Panc1 (cell line): ENCODE measurements at regions not wholly inside any gene's neighbourhood (a gene's known extent, or its start where the extent isn't known, plus 50 kb on each side); places are given as distances from the start of the nearest gene placed in this dataset.
"Not testable (repeated sequence)": the region's sequence is repeated elsewhere in the genome, so short reads cannot be mapped to it uniquely, and the experiment has no call there.

Source experiments
- ATAC-seq: fragments of 200-7000 bp; cut with Tn5 transposase; 2 replicates; pipeline ENCODE4 v1.9.1; 2020; ENCODE audit warnings: mild to moderate bottlenecking, moderate library complexity
- BruUV-seq: library from RNA; stranded (reverse); fragments of 400-500 nt; replicated peaks from 2 replicates; lab custom pipeline; 2021; lab: Mats Ljungman, UMichigan
- CTCF ChIA-PET: fragments of 300-600 bp; sonication (Branson Sonifier 250); formaldehyde crosslinking; loops from one replicate; lab custom pipeline; 2022; ENCODE audit warnings: antibody characterized with exemption; lab: Charles Lee
- POLR2A ChIA-PET: fragments of 300-600 bp; sonication (Branson Sonifier 250); formaldehyde crosslinking; loops from one replicate; lab custom pipeline; 2022; ENCODE audit warnings: antibody characterized with exemption; lab: Charles Lee
- DNase-seq: peaks from one replicate; pipeline ENCODE4 v3.0.0-alpha.2; 2010; ENCODE audit warnings: low read depth, low spot score
- H3K27ac ChIP-seq: 2 replicates; pipeline ENCODE4 v1.5.1; 2011; ENCODE audit warnings: mild to moderate bottlenecking, low read length, inconsistent platforms
- H3K27me3 ChIP-seq: fragments of 200-500 bp; sonication (Bioruptor generic); 2 replicates; pipeline ENCODE4 v1.6.0; 2014; ENCODE audit warnings: low read length, inconsistent platforms; ENCODE audit not compliant: control insufficient read depth, insufficient read depth
- H3K36me3 ChIP-seq: fragments of 200-500 bp; sonication (Bioruptor generic); 2 replicates; pipeline ENCODE4 v1.5.1; 2014; ENCODE audit warnings: inconsistent platforms, mild to moderate bottlenecking, low read length, moderate library complexity; ENCODE audit not compliant: control insufficient read depth, insufficient read depth
- H3K4me1 ChIP-seq: 2 replicates; pipeline ENCODE4 v1.5.1; 2011; ENCODE audit warnings: inconsistent platforms, mild to moderate bottlenecking, low read length, moderate library complexity; ENCODE audit not compliant: control insufficient read depth, insufficient read depth
- H3K4me3 ChIP-seq, 2 experiments: 2 replicates each; pipeline ENCODE4 v1.5.1; 2011 to 2012; ENCODE audit warnings: low read depth in 2 of 2, low read length in 2 of 2, mild to moderate bottlenecking in 2 of 2, inconsistent platforms in 1 of 2, moderate library complexity in 1 of 2
- H3K9me3 ChIP-seq: fragments of 200-500 bp; sonication (Bioruptor generic); 2 replicates; pipeline ENCODE4 v1.5.1; 2014; ENCODE audit warnings: low read depth, mild to moderate bottlenecking, inconsistent platforms, low read length, moderate library complexity; ENCODE audit not compliant: control insufficient read depth, insufficient read depth
- CTCF ChIP-seq: fragments of 450-650 bp; IDR thresholded peaks from 2 replicates; pipeline ENCODE4 v1.5.1; 2017; ENCODE audit warnings: mild to moderate bottlenecking
- POLR2AphosphoS5 ChIP-seq: IDR thresholded peaks from 2 replicates; pipeline ENCODE4 v1.6.1; 2012; ENCODE audit warnings: mild to moderate bottlenecking, low read depth, low read length, moderate library complexity
- REST ChIP-seq, 2 experiments: IDR thresholded peaks; 2 replicates each; pipeline ENCODE4 v1.6.1; 2011 to 2012; ENCODE audit warnings: low read depth in 2 of 2, control low read depth in 1 of 2, low read length in 1 of 2, mild to moderate bottlenecking in 1 of 2, moderate library complexity in 1 of 2; ENCODE audit not compliant: insufficient read depth in 1 of 2
- SIN3A ChIP-seq: IDR thresholded peaks from 2 replicates; pipeline ENCODE4 v1.6.1; 2012; ENCODE audit warnings: low read depth, mild to moderate bottlenecking, low read length, moderate library complexity, borderline replicate concordance; ENCODE audit not compliant: insufficient read depth
- TCF7L2 ChIP-seq: IDR thresholded peaks from 2 replicates; pipeline ENCODE4 v1.6.1; 2011; ENCODE audit warnings: mild to moderate bottlenecking, low read depth, low read length, inconsistent platforms
- in situ Hi-C: cut with HindIII; loops from 2 replicates; pipeline ENCODE4 v1.10.0; 2016; ENCODE audit warnings: low sequenced_read_pairs, low pct_unique_long_range_greater_than_20kb
- intact Hi-C: fragments of 100-400 bp; cut with micrococcal nuclease; formaldehyde crosslinking; loops from one replicate; pipeline ENCODE4 v1.10.0; 2022; ENCODE audit not compliant: unreplicated experiment

DNA sequence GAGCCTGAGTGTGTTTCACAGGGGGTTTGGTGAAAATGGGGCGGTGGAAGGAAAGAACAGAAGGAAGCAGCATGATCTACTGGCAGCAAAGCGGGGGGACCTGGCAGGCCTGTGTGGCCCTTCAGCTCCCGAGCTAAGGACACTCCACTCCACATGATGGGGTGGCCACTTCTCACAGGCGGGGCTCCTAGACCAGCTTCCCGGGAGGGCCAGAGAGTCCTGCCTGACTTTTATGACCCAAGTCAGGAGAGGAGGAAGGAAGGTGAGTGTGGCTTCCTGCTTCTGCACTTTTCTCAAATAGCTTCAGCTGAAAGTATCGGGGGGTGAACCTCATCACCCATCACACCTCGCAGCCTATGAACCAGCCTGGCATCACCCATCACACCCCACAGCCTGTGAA, 117.5 kb upstream of the AFDN start:
- H3K4me3 ChIP-seq: no peak overlapping the region
- H3K27ac ChIP-seq: no peak overlapping the region
- ChIA-PET POLR2A (no interaction called here), CTCF (no interaction called here)
- H3K9me3 ChIP-seq: no peaks in the 10 kb centered on the region
- DNase-seq (no peak), ATAC-seq (no peak)
- peaks cover 6% of the 10 kb centered on the region for H3K27me3 ChIP-seq
- in situ Hi-C loops: no loop called here
- TF ChIP-seq CTCF: no peak
- intact Hi-C loops: no loop called here
- H3K4me1 ChIP-seq: no peaks in the 10 kb centered on the region
- BruUV-seq: no TSS peak
- H3K36me3 ChIP-seq: no peaks in the 10 kb centered on the region

DNA sequence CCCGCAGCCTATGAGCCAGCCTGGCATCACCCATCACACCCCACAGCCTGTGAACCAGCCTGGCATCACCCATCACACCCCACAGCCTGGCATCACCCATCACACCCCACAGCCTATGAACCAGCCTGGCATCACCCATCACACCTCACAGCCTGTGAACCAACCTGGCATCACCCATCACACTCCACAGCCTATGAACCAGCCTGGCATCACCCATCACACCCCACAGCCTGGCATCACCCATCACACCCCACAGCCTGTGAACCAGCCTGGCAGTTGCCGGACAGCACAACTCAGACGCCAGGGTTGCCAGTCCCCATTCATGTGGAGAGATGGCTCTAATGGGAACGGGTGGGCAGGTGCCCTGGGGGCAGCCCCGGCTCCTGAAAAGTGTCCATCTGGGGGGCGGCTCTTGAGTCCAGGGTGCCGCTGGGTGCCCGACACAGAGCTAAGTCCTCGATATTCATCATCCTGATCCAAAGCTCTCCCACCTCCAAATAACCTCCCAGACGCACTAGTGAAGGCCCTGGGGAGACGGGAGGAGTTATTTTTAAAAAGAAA, 116.9 kb upstream of the AFDN start:
- in situ Hi-C loops, BruUV-seq, H3K4me1 ChIP-seq, POLR2A ChIA-PET, CTCF ChIA-PET, H3K36me3 ChIP-seq, H3K4me3 ChIP-seq, intact Hi-C loops, H3K27ac ChIP-seq, DNase-seq, H3K9me3 ChIP-seq, ATAC-seq: not testable (repeated sequence)
- H3K27me3 ChIP-seq: peaks cover 12% of the 10 kb centered on the region

DNA sequence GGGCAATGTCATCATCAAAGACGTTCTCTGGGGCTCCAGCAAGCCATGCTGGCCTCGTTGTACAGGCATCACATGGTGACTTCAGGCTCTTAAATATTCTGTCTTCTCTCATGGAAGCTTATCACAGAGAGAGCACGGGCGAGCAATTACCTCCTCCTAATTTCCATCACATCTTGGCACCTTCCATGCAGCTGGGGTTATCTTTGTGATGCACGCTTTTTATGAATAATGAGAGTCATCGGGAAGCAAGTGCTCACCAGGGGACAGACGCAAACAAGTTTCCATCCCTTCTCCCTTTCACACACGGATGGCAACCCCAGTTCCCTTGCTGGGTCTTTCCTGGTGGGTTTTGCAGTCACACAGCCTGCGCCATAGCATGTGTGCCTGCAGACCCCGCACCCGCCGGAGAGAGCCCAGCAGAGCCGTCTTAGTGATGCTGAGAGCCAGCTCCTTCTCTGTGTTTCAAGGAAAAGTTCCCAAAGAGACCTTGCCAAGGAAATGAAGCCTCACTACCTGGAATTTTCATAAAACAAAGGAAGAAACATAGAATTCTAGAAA, 116.3 kb upstream of the AFDN start:
- TF ChIP-seq CTCF (no peak), SIN3A (no peak), POLR2AphosphoS5 (no peak)
- DNase-seq (no peak), ATAC-seq (no peak)
- BruUV-seq: no TSS peak
- no peak overlapping the region for H3K4me3 ChIP-seq
- ChIA-PET CTCF (no interaction called here), POLR2A (no interaction called here)
- H3K36me3 ChIP-seq: no peaks in the 10 kb centered on the region
- H3K27me3 ChIP-seq: peaks cover 18% of the 10 kb centered on the region
- H3K4me1 ChIP-seq: no peaks in the 10 kb centered on the region
- intact Hi-C loops (no loop called here), in situ Hi-C loops (no loop called here)
- no peaks in the 10 kb centered on the region for H3K9me3 ChIP-seq
- H3K27ac ChIP-seq: no peak overlapping the region

GRCh38 chr6:167711211-167711610, 115.5 kb upstream of the AFDN start:
- Histone ChIP-seq H3K27me3 (peaks cover 23% of the 10 kb centered on the region), H3K4me3 (no peak overlapping the region), H3K9me3 (no peaks in the 10 kb centered on the region), H3K36me3 (no peaks in the 10 kb centered on the region), H3K27ac (no peak overlapping the region), H3K4me1 (no peaks in the 10 kb centered on the region)
- CTCF ChIA-PET: no interaction called here
- no peak for TF ChIP-seq REST (IDR thresholded peaks at IDR 0.05; ENCODE audit: insufficient read depth in 1 of 2, low read depth in 2 of 2, low read length in 1 of 2)
- TF ChIP-seq SIN3A: no peak
- TF ChIP-seq POLR2AphosphoS5: no peak
- no peak for TF ChIP-seq TCF7L2
- no peak for TF ChIP-seq CTCF
- ATAC-seq: no peak
- BruUV-seq: no TSS peak
- in situ Hi-C loops (no loop called here), intact Hi-C loops (no loop called here)
- no peak for DNase-seq
- POLR2A ChIA-PET: no interaction called here
